Suprapubic skin (tissue), 4 donors: ENCODE measurements at regions not wholly inside any gene's neighbourhood (a gene's known extent, or its start where the extent isn't known, plus 50 kb on each side); places are given as distances from the start of the nearest gene placed in this dataset.

Source experiments
- EP300 ChIP-seq: sonication (generic); formaldehyde crosslinking; IDR thresholded peaks from one replicate; pipeline ENCODE4 v1.6.1; 2017; ENCODE audit warnings: antibody characterized with exemption
- POLR2AphosphoS5 ChIP-seq, 3 donors: sonication (generic); formaldehyde crosslinking; IDR thresholded peaks; one replicate each; pipeline ENCODE4 v1.6.1; 2017; ENCODE audit warnings: antibody characterized with exemption in 3 of 3
- TF ChIP-seq, protein P1 (sequence below), 2 donors: fragments of 200-600 bp in 1 of 2; fragments of 450-650 bp in 1 of 2; sonication (generic) in 1 of 2; IDR thresholded peaks; one replicate each; pipeline ENCODE4 v1.5.1; 2016 to 2019; ENCODE audit warnings: antibody characterized with exemption in 2 of 2, mild to moderate bottlenecking in 1 of 2, moderate library complexity in 1 of 2

- TF ChIP-seq, protein P1, sequence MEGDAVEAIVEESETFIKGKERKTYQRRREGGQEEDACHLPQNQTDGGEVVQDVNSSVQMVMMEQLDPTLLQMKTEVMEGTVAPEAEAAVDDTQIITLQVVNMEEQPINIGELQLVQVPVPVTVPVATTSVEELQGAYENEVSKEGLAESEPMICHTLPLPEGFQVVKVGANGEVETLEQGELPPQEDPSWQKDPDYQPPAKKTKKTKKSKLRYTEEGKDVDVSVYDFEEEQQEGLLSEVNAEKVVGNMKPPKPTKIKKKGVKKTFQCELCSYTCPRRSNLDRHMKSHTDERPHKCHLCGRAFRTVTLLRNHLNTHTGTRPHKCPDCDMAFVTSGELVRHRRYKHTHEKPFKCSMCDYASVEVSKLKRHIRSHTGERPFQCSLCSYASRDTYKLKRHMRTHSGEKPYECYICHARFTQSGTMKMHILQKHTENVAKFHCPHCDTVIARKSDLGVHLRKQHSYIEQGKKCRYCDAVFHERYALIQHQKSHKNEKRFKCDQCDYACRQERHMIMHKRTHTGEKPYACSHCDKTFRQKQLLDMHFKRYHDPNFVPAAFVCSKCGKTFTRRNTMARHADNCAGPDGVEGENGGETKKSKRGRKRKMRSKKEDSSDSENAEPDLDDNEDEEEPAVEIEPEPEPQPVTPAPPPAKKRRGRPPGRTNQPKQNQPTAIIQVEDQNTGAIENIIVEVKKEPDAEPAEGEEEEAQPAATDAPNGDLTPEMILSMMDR (IDR thresholded peaks at IDR 0.05): no peak
- TF ChIP-seq EP300 (no peak), POLR2AphosphoS5 (IDR thresholded peaks at IDR 0.05) (no peak)
Observed at GRCh38 chr6:149235130-149235561, 82.4 kb upstream of the TAB2 start.
